ENCODE measurements at regions not wholly inside any gene's neighbourhood (a gene's known extent, or its start where the extent isn't known, plus 50 kb on each side); places are given as distances from the start of the nearest gene placed in this dataset.
"Not testable (repeated sequence)": the region's sequence is repeated elsewhere in the genome, so short reads cannot be mapped to it uniquely, and the experiment has no call there.

DNA sequence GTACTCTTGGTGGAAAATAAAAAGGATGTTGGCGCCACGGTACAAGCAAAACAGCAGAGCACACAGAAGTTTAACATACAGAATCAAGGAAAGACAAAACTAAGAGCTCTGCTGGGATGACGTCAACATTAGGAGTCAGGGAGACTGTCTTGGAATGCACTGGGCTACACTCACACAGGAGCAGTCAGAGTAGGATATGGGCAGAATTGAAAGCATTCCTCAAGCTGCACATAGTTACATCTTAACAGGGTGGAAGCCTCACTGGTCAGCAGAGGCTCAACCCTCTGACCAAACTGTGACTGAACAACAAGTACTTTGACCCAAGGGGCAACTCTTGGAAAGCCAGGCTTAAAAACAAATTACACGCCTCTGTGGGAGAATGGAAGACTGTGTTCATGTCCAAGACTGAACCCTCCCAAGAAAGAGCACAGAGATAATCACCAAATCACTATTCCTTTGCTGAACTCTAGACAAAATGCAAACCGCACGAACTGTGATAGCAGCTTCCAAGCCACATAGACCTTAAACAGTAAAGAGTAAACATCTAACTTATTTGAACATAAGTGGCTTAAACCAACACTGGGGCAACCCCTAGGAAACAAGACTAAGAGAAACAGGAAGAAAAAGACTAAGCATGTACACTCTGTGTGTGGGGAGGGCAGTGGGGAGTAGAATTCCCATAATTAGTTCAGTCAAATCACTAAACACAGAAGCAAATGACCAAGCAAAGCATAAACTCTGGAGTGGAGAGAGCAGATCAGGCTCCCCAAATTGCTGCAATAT lies 772.7 kb downstream of the PRELID2 start:
- DNase-seq, result no peak

DNA sequence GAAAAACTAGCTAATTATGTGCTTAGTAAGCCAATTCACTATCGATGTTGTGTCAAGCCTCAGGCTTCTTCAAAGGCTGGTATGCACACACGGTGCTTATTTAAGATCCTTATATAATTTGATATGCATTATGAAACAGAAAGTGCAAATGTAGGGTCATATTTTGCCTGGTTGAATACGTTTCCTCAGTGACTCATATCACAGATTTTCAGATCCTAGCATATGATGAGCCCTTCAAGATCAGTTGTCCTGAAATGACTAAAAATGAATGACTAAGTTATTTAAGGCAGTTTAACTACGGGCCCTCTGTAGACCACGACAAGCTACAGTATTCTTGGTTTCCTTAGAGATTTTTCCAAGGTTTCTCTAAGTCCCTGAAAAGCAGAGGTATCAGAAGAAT lies 778.3 kb downstream of the PRELID2 start:
- no peak for DNase-seq

DNA sequence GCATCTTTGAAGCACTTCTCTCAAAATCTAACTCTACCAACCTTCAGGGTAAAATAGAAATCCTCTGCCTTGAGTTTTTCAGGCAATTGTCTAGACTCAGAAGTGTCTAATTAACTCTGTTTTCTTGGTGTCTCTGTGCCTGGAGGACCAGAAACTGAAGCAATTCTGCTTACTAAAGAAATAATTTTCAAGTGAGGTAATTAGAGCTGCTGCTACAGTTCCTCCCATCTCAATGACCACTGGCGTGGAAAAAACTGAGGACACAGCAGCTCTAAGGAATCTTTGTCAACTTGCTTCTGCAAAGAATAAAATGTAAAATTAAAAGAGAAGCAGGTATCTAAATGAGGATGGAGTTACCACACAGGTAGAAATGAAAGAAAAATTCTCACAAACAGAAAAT lies 785.0 kb downstream of the PRELID2 start:
- no peak for DNase-seq

DNA sequence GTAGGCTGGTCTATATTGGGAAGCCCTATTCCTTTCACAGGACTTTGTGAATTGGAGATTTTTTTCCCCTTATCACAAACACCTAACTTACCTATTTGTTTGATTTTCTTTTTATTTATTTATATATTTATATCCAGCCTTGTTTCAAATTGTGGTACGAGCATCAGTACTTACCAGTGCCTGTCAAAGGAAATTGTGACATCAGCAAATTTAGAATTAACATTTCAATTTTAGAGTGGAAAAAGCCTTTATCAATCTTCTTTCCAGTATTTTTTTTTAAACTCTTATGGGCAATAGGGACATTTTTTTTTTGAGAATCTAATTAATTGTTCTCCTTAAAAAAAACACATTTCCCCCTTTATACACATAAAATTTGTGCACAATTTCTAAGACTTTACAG lies 790.2 kb downstream of the PRELID2 start:
- DNase-seq, result no peak

DNA sequence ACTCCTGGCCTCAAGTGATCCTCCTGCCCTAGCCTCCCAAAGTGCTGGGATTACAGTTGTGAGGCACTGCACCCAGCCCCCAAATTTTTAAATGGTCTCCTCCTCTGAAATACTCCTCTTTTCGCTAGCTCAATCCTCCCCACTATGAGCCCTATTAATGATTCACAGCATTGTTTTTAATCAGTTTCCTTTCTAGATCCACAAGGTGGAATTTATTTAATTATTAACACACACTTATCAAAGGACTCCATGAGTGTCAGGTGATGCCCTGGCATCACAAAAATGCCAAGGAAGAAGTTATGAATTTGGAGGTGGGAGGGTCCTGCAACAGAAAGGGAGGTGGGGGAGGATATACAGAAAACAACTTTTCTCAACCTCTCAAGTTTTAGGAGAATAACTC lies 806.5 kb downstream of the PRELID2 start:
- no peak for DNase-seq

DNA sequence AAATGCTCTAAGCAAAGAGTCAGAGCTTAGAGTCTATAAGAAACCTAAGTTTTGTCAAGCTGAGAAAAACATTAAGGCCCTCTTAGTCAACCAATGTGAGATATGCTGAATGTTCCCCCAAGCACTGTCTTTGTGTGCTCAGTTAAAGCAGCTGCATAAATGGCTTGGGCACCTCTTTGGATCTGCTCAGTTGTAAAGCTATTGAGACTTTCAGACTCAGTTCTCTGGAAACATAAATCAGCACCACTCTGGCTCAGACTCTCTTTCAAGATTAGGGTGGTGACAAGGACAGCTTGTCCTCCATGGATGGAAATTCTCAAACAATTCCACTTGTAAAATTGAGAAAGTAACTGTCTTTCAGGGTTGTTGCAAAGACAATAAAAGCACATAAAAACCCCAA lies 807.9 kb downstream of the PRELID2 start:
- no peak for DNase-seq

DNA sequence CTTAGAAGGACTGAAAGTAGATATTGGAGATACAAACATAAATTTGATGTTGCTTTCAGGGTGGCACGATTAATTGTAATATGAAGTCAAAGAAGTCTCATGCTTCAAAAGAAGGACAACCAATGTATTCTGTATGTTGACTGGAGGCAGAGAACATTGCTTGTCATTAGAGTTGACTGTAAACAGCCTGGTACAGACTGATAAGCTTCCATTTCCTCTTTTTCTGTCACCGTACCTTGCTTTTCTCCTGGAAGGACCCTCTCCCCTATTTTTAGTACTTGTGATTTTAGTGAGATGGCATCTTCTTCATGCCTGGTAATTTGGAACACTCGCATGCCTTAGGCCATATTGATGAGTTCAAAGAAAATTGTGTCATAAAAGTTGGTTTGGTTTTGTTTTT lies 809.4 kb downstream of the PRELID2 start:
- peak; percentile 30 for DNase-seq

DNA sequence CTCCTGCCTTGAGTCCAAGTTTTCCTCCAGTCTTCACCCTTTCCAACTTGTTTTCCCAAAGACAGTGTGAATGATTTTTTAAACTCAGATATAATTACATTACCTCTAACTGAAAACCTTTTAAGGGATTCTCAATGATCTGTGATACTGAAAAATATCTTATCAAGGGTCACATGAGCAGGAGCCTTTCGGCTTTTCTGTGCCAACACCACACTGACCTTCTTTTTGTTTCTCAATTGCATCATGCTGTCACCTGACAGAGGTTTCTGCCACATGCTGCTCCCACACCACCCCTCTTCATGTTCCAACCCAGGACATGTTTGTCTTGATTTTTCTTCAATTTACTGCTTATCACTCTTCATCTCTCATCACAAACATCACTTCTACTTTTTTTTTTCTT lies 820.0 kb downstream of the PRELID2 start:
- no peak for DNase-seq

DNA sequence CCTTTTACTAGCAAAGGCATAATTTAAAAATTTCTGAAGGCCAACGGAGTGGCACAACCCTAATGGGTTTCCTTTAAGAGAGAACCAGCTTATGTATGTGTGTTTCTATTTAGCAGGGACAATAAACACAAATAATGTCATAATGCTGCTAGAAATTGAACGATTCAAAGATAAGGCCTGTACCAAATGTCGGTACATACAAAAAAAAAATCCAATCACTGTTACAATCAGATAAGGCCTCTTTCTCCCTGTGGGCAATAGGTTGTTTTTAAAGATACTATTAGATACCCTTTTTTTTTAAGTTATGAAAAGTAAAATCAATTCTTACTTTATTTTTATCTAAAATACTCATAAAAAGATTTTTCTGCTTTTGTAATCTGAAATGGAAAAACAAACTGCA lies 821.0 kb downstream of the PRELID2 start:
- no peak for DNase-seq

DNA sequence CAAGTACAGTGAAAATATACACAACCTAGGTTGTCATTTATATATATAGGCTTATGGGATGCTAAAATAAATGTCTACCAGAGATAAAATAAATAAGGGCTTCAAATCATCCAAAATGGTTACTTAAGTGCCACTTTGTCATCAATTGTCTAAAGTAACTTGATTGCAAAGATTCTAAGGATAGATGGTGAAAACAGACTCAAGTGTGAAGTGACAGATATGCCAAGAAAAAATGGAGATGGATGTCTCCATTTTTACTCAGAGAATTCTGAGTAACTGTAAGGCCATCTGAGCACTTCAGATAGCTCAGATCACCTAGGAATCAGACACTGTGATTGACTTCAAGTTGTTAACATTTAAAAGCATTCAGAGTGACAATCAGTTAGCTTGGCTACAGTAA lies 824.3 kb downstream of the PRELID2 start:
- DNase-seq, result no peak

DNA sequence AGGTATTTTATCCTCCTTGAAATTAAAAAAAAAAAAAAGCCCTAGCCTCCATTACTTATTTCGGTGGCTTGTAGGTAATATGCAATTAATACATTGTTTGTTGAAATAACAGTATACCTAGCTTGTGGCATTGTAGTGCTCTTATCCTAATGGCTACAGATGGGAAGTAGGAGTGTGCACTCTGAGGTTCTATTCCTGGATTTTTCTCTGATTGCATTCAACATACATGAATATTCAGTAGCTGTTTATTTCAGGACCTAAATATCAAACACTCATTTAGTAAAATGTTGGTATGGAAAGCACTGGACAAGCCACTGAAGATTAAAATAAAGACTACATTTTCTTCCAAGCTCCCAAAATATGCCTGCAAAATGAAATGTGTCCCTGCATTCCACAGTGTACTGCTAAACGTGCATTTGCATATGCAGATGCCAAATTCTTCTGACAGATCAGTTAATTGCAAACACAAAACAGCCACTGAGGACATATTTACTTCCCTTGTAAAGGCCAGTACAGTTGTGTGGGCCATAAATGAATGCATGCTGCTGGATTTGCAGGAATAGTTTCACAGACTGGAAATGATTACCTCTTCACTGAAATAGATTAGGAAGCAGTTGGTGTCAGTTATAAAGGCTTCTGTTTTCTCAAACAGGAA lies 826.1 kb downstream of the PRELID2 start:
- no peak for DNase-seq

DNA sequence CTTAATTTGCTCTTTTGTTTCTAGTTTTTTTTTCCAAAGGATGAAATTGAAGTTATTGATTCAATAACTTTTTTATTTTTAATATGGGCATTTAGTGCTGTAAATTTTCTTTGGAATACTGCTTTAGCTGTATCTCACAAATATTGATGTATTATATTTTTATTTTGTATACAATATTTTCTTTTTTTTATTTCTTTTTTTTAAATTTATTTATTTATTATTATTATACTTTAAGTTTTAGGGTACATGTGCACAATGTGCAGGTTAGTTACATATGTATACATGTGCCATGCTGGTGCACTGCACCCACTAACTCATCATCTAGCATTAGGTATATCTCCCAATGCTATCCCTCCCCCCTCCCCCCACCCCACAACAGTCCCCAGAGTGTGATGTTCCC lies 823.7 kb downstream of the KCTD16 start:
- not testable (repeated sequence) for DNase-seq

DNA sequence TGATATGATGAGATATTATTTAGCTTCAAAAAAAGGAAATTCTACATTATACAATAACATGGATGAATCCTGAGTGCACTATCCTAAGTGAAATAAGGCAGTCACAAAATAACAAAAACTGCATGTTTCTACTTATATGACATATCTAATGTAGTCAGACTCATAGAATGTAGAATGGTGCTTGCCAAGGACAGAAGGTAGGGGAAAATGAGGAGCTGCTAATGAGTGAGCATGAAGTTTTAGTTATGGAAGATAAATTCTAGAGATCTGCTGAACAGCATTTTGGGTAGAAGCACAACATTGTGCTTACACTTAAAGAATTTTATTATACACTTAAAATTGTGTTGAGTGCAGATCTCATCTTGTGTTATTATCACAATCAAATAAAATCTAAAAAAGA lies 812.4 kb downstream of the KCTD16 start:
- no peak for DNase-seq

DNA sequence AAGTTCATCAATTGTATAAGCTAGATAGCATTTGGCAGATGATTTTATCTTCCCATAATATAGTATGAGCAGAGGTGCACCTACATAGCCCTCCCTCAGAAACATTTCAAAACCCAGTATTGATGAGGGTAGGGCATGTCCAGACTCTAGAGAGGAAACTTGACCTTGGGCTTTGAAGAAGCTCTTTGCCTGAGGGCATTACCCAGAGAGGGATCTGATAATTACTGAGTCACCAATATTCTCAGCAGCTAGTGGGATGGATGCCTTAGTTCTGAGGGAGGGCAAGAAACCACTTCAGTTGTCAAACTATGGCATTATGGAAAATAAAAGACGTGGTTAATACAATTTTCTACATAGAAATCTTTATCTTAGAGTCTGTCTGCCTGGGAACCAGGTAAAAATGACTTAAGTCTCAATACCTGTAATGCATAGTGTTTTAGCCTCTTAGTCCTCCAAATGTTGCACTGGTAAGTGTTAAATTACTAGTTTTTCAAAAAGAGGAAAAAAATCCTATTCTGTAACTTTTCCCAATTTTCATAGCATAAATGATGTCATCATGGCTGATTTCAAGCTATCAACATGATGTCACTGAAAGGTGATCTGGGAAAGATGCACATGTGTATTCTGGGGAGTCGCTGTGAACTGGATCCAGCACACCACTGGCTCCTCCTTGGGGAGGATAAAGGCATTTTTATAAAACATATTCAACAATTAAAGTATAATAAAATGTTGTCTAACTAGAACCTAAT lies 809.0 kb downstream of the KCTD16 start:
- DNase-seq, result no peak

DNA sequence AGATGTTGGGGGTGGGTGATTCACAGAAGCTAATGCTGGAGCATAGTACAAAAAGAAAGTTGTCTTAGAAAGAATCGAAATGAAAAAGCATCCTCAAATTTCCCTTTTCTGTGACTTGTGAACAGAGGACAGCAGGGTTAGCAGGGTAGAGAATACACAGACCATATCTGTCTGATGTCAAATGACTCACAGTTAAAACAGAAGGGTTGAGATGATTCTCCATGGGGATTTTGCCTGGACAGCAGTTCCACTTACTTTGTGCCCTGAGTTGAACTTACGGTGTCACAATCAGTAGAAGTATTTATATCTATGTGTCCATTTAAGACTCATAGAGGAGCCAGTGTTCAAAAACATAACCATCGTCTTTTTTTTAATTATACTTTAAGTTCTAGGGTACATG lies 801.6 kb downstream of the KCTD16 start:
- no peak for DNase-seq

DNA sequence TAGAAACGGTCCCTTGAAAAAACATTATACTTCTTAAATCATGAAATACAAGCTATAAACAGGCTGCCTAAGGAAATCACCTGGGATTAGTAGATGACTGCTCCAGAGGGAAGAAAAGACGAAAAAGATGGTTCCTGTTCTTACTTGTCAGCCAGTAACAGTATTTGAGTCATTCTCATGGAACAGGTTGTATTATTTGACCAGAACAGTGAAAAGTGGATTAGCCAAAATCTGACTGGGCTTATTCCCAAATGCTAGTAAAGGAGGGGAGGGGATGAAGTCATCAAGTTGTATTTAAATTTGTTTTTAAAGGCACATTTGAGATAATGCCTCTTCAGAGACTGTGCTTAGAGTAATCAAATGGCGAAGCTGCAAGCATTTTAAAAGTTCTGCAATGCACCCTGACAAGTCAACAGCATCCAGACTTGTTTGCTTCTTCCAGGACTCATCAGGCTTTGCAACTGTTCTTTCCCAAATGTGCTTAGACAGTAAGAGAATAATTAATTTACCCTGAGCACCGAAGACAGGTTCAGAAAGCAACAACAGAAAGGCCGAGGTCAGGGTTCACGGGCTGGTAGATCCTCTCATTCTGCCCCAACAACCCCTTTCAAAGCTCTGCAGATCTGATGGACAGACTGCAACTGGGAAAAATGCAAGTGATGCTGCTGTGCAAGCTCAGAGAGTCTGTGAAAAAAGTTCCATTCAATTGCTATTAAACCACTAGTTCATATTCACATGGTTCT lies 800.6 kb downstream of the KCTD16 start:
- DNase-seq, result no peak

DNA sequence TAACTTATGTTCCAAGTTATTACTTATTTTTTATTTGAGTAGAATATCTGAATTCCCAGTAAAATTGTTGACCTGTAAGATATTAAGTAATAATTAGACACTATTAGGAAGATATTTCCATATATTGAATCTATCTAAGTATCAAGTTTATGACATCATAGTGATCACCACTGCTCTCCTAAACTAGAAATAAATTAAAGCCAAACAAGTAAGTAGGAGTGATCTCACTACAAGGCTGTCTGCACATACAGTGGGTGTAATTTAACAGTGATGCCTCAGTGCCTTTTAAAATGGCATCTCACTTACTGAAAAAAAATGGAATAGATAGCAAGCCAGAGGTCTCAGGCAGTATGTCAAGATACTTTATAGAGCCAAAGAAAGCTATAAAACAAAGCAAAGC lies 789.6 kb downstream of the KCTD16 start:
- DNase-seq, result no peak

DNA sequence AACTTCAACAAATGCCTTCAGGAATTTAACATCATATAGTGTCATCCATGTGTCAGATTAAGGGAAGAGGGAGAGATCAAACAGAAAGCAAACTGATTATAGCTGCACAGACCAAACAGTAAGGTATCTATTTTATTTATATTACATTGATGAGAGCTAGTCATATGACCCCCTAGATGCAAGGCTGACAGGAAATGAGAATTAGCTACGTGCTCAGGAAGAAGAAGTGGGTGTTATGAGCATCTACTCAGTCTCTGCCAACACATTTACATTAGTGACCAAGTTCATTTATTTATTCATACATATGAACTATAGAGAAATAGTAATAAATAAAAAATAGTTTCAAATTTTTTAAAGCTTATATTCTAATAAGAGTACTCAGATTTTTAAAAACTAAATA lies 787.3 kb downstream of the KCTD16 start:
- no peak for DNase-seq

DNA sequence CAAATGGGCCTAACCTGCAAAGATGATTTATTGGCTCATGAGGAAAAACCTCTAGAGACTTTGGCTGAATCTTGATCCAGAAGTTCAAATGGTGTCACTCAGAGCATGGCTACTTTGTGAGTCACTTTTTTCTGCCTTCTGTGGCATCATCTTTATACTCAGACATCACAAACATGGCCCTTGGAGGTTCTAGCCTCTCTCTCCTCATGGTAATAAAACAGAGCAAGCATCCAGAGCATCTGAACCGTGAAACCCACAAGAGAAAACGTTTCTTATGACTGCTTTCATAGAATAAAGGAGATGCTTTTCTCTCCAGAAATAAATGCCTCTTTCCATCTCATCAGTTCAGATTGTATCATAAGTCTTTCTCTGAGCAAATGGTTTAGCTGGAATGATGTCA lies 780.3 kb downstream of the KCTD16 start:
- no peak for DNase-seq

DNA sequence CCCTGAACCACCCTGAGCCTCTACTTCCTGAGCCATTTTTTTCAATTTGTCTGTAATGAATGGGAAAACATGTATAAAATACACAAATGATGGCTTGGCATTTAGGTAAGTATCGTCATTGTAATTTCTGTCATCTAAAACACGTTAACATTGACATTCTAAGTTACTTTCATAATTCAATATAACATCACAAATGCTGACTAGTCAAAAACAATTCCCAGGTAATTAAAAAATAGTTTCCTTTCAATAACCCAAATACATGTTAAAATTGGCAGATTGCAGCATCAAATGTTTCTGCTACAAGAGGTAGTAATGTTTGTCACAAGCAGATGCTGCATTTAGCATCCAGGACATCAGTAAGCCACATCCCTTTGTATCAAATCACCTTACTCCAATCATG lies 776.4 kb downstream of the KCTD16 start:
- DNase-seq, result no peak

DNA sequence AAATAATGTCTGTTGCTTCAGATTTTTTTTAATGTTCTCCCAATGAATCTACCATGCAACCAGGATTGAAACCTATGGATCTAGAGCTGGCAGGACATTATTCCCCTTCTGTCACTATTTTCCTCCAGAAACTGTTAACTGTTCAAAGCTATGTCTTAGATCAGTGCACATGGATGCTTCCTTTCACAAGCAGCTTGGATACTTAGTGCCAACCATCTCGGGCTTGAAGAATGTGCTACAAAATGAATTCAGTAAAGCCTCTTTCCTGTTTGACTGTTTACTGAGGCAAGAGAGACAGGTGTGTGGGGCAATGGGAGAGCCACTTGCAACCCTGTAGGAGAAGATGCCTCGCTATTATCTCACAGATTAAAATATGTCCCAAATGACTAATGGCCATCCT lies 774.8 kb downstream of the KCTD16 start:
- DNase-seq, result no peak

DNA sequence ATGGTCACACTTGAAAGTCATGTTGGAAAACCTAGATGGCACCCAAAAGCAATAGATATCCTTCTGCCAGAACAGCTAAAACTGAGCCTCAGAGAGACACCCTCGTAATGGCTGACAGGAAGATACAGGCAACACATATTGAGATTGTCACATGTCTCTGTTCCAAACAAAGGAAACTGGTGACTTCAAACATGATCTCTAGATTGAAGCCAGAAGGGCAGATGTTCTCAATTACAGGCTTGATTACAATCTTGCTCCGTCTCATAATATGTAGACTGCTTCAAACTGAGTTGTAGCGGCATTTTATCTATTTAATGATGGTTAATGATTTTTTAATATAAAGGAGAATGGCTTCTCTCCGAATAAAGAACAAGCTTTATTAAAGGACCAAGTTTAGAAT lies 774.3 kb downstream of the KCTD16 start:
- no peak for DNase-seq

DNA sequence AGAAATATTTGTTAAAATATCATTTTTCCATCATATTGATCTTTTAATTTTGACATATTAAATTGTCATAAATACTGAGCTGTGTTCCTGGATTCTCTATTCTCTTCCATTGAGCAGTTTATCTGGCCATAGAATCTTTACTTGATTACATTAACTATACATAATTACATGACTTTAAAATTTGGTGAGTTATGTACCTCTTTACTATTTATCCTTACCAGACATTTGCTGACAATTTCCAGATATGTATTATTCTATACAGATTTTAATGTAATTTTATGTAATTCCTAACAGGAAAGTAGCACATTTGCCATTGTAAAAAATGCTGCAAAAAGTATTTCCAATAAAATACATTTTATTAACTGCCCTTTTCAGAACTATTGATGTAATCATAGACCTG lies 770.3 kb downstream of the KCTD16 start:
- no peak for DNase-seq

Data from hematopoietic multipotent progenitor cell treated with erythropoietin and hydrocortisone succinate and interleukin-3 and kit ligand, for 4 days (in vitro differentiated cells).